ENCODE measurements at regions not wholly inside any gene's neighbourhood (a gene's known extent, or its start where the extent isn't known, plus 50 kb on each side); places are given as distances from the start of the nearest gene placed in this dataset.
"Not testable (repeated sequence)": the region's sequence is repeated elsewhere in the genome, so short reads cannot be mapped to it uniquely, and the experiment has no call there.

DNA sequence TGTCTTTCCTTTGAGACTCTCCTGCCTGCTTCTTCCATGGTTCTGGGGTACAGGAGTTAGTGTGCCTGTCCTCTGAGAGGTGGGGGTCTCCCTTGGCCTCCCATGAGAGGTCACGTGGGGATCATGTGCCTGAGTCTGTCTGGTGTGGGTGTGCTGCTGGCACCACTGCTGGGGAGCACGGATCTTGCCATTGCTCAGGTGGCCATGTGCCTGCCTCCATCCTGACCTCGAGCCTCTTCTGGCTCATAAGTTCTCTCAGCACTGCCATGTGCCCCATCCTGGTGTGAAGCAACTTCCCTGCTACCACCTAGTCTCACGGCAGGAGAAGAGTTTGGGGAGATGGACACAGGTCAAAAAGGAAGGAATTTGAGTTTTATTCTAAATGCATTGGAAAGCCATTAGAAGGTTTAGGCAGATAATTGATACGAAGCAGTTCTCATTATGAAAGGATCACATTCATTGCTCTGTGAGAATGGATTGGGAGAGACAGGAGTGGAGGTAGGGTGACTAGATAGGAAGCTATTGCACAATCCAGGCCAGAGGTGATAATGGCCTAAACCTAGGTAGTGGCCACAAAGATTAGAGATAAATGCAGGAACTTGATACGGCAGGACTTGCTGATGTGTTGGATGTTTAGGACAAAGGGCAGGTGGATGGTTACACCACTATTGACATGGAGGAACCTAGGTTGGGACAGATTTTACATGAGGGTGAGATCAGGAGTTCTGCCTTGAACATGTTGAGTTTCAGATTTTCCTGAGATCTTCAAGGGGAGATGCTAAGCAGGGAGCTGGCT, 173.0 kb upstream of the RORA start:
- no peak for DNase-seq (ENCODE audit: low spot score)

DNA sequence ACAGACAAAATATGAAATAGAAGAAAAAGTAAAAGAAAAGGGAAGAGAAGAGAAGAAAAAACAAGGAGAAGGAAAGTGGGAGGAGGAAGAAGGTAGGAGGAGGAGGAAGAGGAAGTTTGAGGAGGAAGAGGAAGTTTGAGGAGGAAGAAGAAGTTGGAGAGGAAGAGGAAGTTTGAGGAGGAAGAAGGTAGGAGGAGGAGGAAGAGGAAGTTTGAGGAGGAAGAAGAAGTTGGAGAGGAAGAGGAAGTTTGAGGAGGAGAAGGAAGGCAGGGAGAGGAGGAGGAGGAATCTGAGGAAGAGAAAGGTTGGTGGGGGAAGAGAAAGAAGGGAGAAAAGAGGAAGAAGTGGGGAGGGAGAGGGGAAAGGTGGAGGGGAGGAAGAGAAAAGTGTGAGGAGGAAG, 169.2 kb upstream of the RORA start:
- DNase-seq (ENCODE audit: low spot score) = no peak

DNA sequence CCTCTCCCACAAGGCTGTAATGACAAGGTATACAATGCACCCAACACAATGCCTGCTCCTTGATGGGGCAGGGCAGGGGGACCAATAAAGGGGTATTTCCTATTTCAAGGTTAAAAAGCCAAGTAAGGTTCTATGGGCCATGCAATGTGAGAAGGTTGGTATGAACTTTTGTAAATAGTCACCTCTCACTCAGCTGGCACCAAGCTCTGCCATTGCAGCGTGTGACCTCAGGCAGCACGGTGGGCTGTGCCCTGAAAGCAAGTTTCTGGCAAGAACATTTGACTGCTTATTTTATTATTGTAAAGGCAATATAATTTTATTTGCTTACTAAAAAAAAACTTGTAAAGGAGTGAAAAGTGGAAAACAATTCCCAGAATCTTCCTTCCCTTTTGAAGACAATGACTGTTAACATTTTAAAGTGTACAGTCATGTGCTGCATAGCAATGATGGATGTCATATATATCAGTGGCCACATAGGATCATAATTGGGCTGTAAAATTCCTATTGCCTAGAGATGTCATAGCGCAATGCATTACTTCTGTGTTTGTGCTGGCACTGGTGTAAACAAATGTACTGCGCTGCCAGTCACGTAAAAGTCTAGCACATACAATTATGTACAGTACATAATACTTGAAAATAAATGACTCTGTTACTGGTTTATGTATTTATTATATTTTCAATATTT, 167.3 kb upstream of the RORA start:
- DNase-seq (ENCODE audit: low spot score) = no peak

DNA sequence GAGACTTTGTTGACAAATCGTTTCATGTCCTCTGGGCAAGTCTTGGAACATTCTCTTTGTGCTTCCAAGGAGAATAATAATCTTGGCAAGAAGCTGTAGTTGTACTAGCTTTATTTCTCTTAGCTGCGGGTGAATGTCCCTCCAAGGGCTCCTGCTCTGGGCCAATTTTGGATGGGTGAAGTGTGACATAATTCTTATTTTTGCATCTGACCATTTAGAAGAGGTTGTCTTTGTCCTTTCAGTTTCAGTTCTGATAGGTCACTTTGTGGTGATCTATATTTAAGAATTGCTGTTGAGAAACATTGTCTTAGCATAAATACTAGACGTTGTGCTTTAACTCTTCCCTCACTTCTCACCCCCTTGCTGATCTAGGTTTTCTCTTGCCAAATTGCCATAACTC, 164.8 kb upstream of the RORA start:
- DNase-seq (ENCODE audit: low spot score) = no peak

DNA sequence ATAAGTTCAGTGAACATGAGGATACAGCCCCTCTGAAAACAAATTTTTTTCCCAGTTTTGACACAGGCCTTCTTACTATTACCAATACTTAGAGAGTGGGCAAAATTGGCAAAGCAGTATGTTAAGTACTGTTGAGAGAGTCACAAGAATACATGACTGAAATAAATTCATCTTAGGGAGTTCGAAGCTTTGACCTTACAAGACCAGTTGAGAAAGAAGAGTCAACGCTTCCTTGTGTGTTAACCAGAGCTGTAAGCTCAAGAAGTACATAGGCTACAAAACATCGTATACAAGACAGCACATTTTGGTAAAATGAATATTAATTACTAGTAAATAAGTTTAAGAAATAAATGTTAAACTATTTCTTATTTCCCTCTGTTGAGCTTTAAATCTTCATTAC, 164.4 kb upstream of the RORA start:
- no peak for DNase-seq (ENCODE audit: low spot score)

DNA sequence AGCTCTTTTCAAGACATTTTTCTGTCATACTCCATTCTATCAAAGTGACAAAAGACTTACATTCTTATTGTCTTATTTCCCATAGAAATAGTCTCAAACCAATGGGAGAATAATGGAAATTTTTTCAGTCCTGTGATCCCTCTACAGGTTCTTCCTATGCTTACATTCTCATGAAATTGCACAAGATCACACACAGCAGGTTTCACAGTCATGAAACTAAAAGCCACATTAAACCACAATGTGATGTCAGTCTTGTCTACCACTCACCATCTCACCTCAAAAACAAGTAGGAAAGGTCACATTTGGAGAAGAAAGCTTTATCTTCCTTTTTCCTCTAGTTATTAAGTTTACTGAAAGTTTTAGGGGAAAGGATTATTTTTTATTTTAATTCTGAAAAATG, 161.0 kb upstream of the RORA start:
- no peak for DNase-seq (ENCODE audit: low spot score)

DNA sequence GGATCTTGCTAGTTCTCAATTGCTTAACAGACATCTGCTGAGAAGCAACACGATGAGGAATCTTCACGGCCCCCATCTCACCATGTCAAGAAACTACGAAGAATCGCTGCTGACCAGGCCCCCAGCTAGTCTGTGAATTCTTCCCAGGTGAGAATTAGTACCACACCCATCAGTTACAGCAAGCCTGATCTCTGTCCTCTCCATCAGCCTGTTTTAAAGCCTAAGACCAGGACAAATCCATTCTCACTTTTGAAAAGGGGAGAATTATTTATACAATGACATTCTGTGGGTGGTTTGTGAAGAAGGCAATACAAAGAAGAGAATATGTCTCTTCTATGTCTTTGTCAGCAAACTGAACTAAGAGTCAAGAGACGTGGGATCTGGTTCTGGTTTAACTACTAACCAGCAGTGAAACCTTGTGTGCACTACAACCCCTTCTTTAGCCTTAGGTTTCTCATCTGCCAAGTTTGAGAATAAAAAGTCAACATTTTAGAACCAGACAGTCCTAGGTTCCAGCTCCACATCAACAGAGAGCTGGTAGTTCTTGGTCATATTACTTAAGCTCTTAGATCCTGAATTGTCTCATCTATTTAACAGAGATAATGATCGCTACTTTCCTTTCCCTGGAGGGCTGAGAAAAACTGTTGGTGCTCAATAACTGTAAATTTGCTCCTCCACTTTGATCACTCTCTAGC, 160.4 kb upstream of the RORA start:
- DNase-seq (ENCODE audit: low spot score) = no peak

DNA sequence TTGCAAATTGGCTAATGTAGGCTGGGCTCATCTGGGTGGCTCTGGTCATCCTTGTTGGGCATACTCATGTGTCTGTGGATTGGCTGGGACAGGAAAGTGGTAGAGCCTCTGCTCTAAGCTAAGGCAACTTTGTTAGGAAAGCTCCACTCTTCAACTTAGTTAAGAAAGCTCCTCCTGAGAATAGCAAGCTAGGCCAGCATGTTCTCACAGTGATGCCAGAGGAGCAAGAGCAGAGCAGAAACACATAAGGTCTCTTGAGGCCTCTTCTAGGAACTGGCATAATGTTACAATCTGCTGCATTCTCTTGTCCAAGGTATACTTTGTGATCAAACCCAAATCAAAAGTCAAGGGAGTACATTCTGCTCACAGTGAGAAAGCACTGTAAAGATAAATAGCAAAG, 158.6 kb upstream of the RORA start:
- no peak for DNase-seq (ENCODE audit: low spot score)

DNA sequence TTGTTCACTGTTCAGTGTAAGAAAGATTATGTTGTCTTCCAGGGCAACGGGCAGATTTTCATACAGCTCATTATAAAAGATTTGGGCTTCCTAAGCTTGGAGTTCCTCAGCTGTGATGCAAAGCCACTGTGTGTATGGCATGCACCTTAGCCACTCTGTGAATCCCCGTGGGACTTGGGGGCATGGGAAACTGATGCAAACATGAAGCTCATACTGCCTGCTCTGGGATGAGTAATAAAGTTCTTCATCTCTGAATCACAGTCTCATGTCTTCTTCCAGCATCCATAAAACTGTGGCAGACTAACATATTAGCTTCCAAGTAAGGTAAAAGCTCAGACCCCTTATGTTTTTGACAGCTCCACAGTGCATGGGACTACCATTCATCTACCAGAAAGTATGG, 154.3 kb upstream of the RORA start:
- no peak for DNase-seq (ENCODE audit: low spot score)

DNA sequence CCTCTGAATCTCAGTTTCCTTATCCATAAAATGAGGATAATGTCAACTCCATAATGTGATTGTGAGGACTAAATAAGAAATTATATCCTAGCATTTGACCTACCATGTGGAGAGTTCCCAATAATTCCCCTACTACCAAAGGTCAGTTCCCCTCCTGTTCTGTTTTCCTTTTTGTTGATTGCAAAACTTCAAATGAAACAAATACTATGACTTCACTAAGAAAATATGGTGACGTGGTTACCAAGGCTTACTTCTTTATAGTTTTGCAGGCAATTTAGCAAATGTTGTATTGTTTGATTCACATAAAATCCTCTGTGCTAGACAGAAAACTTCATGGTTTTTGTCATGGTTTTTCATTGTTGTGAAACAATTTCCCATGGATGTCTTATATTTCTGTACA, 153.8 kb upstream of the RORA start:
- no peak for DNase-seq (ENCODE audit: low spot score)

DNA sequence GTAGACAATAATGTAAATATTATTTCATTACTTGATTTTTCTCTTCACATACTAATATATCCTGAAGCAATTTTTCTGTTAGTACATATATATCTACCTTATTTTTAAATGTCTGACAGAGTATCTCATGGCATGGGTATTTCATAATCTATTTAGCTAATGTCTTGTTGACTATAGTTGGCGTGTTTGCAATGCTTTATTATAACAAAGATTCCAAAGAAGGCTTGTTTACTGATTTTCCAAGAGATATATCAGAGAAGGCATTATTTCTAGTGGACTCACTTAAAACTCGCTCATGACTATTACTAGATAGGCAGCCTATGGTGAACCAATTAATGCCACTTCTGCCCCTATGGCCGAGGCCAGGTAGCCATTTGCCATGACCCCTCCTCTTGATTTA, 152.4 kb upstream of the RORA start:
- DNase-seq (ENCODE audit: low spot score) = no peak

DNA sequence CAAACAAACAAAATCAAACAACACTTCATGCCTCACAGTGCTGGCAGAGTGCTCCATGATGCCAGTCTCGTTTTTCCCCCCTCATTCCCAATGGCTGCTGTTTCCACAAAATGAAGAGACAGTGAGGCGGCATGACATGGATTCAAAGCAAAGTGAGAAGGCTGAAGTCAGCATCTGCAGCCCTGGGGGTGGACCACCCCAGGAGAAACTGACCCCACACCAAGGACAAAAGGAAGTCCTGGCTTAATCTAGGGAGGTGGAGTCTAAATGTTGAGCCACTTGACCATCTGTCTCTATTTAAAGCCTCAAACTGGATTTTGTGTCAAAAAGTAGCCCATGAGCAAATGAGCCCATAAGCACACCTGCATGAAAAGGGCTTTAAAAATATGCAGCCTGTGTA, 151.2 kb upstream of the RORA start:
- DNase-seq (ENCODE audit: low spot score) = no peak

DNA sequence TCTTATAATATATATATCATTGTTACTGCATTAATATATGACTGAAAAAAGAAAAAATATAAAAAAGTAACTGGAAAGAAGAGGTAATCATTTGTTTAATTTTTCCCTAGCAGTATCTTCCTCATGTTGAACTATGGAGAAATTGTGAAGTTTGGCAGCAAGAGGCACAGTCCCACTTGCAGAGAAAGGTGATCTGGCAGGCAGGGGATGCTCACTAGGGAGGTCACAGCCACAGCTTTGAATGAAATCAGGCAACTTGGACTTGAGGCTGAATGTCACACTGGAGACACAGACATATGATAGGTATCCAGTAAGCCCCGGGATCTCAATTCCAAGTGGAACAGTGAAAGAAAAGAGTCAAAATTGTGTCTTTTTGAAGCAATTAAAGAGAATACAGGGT, 149.9 kb upstream of the RORA start:
- DNase-seq (ENCODE audit: low spot score) = no peak

DNA sequence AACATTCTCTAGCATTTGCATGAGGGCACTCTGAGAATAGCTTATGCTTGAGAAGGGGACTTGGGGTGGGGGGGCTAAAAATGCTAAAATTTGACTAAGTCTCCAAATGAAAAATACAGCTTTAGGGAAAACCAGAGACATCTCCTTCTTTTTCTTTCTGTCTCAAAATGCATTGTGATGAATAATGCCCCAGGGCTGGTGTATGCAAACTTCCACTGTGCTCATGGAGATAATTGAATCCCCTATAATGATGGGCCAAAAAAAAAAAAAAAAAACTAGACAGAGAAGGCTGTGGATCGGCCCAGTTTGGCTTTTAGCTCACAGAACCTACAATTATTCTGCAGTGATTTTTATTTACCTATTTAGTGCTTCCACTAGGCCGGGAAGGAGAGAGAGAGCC, 147.9 kb upstream of the RORA start:
- no peak for DNase-seq (ENCODE audit: low spot score)

DNA sequence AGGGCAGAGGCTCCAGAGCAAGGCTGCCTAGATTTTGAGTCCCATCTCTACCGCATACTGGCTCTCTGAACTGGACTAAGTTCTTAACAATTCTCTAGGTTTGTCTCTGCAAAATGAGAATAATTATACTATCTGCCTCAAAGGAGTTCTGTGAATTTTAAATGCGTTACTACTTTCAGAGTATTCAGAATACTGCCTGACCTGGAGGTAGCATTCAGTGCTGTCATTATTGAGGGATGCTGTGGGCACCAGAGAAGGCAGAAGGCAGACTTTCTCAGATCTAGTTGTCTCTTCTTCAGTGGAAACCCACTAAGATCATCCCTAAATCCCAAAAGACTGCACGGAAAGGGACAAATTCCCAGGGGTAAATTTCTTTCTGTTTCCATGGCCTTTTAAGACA, 147.4 kb upstream of the RORA start:
- DNase-seq (ENCODE audit: low spot score) = no peak

DNA sequence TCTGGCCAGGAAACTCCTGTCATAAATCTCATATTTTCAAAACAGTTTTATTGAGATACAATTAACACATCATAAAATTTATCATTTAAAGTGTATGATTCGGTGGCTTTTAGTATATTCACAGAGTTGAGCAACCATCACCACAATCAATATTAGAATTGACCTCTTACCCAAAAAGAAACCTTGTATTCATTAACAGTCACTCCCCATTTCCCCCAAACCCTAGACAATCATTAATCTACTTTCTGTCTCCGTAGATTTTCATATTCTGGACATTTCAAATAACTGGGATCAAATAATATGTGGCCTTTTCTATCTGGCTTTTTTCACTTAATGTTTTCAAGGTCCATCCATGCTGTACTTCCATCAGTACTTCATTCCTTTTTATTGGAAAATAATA, 145.7 kb upstream of the RORA start:
- no peak for DNase-seq (ENCODE audit: low spot score)

DNA sequence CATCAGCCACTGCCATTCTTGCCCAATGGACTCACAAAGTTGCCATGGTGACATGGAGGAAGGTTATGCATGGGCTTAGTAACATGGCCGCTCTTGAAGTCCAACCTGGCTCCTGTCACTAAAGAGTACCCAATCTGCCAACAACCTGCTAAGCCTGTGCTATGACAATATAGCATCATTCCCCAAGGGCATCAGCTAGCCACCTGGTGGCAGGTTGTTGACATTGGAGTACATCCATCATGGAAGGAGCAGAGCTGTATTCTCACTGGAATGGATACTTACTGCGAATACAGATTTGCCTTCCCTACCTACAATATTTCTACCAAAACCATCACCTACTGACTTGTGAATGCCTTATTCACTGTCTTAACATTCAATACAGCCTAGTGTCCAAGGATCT, 138.9 kb upstream of the RORA start:
- peak; percentile 4 for DNase-seq (ENCODE audit: low spot score)

DNA sequence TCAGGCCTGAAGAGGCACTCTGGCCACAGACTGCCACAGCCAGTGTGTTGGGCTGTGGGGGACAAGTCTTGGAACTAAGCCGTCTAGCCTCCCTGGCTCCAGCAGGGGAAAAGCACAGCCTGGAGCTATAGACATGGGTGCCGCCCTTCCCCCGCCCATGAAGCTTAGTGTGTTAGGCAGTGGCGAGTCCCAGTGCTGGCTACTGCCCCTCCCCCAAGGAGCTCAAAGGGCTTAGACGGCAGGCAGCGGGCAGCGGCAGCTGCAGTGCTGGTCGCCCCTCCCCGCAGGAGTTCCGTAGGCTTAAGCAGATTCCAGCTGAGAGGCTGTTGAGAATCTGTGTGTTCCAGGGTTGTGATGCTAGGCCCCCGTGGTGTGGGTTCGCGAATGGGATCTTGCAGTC, 135.8 kb upstream of the RORA start:
- DNase-seq (ENCODE audit: low spot score) = no peak

DNA sequence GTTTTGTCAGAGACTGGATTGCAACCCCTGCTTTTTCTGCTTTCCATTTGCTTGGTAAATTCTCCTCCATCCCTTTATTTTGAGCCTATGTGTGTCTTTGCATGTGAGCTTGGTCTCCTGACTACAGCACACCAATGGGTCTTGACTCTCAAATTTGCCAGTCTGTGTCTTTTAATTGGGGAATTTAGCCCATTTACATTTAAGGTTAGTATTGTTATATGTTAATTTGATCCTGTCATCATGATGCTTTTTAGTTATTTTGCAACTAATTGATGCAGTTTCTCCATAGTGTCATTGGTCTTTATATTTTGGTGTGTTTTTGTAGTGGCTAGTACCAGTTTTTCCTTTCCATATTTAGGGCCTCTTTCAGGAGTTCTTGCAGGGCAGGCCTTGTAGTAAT, 133.8 kb upstream of the RORA start:
- DNase-seq (ENCODE audit: low spot score) = not testable (repeated sequence)

DNA sequence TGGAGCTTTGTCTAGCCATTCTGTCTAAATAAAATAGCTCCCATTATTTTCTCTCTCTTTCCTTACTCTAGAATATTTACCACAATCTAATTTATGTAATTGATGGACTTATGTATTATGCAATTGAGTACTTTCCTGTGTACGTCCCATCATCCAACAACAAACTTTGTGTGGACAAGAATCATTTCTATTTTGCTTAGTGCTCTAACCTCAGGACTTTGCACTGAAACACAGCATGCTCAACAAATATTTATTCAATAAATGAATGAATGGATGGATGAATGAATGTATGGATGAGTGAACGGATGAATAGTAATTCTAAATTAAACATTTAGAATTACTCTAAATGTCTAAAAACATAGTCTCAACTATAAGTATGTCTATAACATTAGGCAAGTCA, 115.2 kb upstream of the RORA start:
- no peak for DNase-seq (ENCODE audit: low spot score)

DNA sequence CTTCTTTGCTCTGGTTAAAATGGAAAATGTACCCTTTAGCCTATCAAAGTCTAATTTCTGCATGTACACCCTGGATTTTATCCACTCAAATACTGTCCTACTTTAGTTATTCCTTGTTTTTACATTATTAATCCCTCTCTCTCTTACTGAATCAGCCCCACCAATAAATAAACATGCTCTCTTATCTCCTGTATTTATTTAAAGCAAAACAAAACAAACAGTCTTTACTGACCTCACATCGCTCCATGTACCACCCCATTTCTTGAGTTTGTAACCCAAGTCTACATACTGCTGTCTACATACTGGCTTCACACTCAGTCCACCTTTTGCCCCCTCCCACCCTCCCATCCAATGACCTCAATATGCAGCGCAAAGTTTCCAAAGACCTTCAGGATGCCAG, 113.3 kb upstream of the RORA start:
- DNase-seq (ENCODE audit: low spot score) = no peak

DNA sequence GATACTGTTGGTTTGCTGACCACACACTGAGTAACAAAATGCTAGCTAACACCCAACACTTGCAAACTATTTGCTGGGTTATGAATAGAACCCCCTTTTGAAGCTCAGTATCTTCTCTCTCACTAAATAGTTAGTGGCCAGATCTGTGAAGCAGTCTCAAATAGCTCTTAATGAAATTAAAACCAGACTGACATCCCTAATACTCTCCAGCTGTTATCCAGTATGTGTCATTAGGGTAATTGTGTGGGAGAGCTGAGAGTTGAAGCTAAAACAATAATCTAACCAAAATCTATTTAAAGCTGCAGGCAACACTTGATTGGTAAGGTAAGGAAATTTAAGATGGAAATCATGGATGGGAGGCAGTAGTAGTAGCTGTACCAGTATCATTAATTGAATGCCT, 110.4 kb upstream of the RORA start:
- DNase-seq (ENCODE audit: low spot score) = no peak

DNA sequence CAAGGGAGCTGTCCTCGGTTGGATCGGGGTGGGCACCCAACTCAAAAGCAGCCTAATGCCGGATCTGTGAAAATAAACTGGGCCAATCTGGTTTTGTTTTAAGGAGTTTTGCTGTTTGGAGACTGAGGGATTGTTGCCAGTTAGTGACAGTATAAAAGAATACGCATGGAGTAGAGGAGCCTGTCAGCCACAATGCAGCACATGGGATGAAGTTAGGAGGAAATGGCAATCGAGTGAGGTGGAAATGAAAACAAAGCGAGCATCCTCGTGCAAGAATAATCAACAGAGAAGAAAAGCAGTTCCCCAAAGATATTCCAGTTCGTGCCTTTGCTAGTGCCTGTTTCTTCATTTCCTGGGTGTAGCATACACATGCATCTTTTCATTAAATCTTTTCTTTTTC, 108.4 kb upstream of the RORA start:
- DNase-seq (ENCODE audit: low spot score) = no peak
